NCI-H510A treated with DMSO at 0.1 percent for 48 hours (cell line): ENCODE measurements at regions not wholly inside any gene's neighbourhood (a gene's known extent, or its start where the extent isn't known, plus 50 kb on each side); places are given as distances from the start of the nearest gene placed in this dataset.

ENCODE experiments used
- DNase-seq: peaks from one replicate; lab custom pipeline; 2025; lab: John Stamatoyannopoulos, UW

DNA sequence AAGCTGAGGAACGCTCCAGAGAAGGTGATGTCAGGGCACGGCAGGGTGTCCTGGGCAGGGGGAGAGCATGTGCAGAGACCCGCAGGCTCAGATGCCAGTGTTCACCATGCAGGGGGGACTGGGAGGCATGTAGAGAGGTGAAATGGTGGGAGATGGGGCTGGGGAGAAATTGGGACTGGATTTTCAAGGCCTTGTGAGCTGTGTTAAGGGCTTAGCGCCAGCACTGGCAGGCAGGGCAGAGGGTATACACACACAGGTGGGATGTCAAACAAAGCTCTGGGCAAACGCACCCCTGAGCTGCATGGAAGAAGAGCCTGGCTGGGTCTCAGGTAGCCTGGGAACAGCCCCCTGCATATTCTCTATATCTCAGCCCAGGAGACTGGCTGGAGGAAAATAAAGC is 282.7 kb downstream of the SHQ1 start:
- DNase-seq = no peak

DNA sequence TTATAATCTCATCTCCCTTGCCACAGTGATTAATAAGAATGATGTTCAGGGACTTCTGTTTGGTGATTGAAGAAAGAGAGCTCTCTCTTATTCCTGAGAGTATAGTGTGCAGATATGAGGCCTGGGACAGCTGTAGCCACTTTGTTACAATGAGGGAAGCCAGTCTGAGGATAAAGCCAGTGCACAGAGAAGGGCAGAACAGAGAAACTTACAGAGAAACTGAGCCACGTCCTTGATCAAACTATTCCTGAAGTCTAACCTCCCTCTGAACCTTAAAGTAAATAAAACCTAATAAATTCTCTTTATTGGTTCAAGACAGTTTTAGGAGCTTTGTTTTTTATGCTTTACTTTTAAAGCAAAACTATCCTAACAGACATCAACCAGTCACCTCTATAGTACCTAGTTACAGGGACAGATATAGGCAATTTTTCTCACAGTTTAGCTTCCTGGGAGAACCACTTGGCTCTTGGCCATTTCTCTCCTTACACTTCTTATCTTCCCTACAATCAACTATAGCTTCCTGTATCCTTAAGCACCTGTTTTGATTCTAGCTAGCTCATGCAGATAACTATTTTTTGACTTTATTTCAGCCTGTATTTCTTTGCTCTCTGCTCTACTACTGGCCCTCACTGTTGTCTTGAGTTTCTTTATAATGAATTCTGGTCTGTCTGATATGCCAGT is 284.4 kb downstream of the SHQ1 start:
- no peak for DNase-seq

GRCh38 chr3:72560846-72561675 is 287.2 kb downstream of the SHQ1 start:
- DNase-seq = no peak

GRCh38 chr3:72559385-72559784 is 288.9 kb downstream of the SHQ1 start:
- no peak for DNase-seq

DNA sequence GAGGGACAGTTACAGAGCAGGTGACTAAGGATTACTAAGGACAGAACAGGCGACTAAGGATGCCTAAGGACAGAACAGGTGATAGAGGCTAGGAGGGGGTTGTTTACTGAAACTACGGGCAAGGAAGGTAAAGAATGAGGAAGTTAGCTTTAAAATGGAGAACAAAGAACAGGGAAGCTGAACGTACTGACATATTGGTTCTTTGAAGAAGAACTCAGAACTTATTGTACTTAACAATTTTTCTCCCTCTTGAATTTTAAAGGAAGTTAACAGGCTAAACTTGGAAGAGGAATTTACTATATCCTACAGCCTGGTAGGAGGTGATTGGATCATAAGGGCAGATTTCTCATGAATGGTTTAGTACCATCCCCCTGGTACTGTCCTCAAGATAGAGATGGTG is 290.2 kb downstream of the SHQ1 start:
- no peak for DNase-seq

DNA sequence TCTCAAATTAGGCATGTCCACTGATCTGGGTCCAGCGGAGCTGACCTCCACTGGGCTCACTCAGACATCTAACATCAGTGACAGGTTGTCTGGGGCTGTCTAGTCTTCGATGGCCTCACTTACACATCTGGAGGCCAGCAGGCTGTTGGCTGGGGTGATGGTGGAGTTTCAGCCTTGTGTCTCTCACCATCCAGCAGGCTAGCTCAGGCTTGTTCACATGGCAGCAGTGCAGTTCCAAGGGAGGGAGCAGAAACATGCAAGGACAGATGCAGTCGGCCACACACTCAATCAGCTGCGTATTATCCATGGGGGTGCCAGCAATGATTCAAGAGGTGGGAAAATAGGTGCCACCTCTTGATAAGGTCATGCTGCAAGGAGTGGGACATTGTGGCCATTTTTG is 292.5 kb downstream of the SHQ1 start:
- no peak for DNase-seq

GRCh38 chr3:72554689-72555088 is 293.6 kb downstream of the SHQ1 start:
- no peak for DNase-seq

GRCh38 chr3:72553298-72553697 is 294.9 kb downstream of the SHQ1 start:
- DNase-seq = no peak

- no peak for DNase-seq
Observed at GRCh38 chr3:72550582-72551262, 297.5 kb downstream of the SHQ1 start.

GRCh38 chr3:72549761-72550581 is 298.3 kb downstream of the SHQ1 start:
- DNase-seq = no peak

GRCh38 chr3:72548981-72549380 is 299.3 kb downstream of the SHQ1 start:
- no peak for DNase-seq

DNA sequence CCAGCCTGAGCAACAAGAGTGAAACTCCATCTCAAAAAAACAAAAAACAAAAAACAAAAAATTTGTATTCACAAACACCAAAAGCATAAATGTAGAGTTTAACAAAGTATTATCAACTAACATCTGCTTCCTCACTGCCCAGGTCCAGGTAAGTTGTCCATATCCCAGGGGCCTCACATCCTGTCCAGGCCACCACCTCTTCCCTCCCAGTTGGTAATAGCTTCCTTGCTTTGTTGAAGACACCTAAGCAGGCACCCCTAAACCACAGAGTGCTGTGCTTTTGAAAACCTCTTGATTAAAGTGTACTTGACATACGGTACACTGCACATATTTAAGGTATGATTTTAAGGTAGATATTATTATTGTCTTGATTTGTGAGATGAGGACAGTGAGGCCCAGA is 299.8 kb downstream of the SHQ1 start:
- DNase-seq = no peak

- DNase-seq = no peak
Observed at GRCh38 chr3:72547183-72547582, 301.1 kb downstream of the SHQ1 start.

- DNase-seq = no peak
Observed at GRCh38 chr3:72544239-72544638, 304.0 kb downstream of the SHQ1 start.

DNA sequence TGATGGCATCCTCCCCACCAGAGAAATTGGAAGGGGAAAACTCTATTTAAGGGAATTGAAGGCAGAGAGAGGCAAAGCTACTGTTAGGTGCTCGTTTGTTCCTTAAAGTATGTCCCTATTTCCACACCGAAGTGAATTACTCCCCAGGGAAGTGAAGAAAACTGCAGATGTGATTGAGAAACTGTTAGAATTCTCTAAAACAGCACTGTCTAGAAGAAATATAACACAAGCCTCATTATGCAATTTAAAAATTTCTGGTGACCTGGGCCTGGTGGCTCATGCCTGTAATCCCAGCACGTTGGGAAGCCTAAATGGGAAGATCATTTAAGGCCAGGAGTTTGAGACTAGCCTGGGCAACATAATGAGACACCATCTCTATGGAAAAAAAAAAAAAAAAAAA is 305.0 kb downstream of the SHQ1 start:
- DNase-seq = no peak

GRCh38 chr3:72542781-72543180 is 305.5 kb downstream of the SHQ1 start:
- no peak for DNase-seq

DNA sequence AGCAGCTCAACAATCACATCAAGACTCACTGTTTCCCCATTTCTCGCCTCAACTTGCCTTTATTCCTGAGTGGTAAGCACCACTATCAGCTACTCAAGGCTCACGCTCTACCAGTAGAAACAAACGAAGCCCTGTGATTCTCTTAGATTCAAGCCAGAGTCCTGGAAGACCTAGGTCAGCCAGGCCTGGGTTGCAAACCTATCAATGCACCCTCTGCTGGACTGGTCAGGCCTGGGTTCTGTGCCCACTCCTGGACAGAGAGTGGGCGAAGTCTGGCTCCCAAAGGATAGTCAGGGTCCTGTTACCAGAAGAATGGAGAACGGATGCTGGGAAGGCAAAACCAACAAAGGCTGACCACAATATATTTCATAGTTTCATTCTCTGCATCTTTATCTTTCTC is 308.4 kb downstream of the SHQ1 start:
- DNase-seq = no peak

DNA sequence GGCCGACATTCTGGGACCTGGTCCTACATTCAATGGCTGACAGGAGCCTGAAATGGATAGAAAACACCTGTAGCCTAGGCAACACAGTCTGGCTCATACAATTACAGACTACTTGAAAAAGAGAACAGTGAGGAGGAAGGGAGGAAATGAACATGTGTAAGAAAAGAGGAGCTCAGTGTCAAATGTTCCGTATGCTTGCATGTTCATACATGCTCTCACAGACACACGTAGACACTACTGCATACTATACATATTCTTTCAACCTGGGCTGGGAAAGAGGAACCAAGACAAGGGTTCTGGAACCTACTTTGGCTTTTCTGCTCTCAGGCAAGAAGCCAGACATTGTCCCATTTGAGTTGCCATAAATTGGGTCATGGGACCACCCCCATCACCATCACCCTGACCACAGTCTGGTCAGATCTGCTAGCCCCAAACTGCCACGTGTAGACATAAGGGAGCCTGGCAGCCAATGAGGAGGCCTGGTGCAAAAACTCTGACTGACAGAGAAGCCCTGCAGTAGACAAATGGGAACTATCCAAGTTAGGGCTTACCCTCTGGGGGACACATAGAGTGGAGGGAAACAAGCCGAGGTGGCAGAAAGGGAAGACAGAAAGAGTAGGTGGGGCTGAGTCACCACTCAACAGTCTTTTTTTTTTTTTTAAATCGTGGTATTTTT is 310.0 kb downstream of the SHQ1 start:
- DNase-seq = no peak

GRCh38 chr3:72537448-72537847 is 310.8 kb downstream of the SHQ1 start:
- DNase-seq = no peak

GRCh38 chr3:72536878-72537267 is 311.4 kb downstream of the SHQ1 start:
- no peak for DNase-seq

DNA sequence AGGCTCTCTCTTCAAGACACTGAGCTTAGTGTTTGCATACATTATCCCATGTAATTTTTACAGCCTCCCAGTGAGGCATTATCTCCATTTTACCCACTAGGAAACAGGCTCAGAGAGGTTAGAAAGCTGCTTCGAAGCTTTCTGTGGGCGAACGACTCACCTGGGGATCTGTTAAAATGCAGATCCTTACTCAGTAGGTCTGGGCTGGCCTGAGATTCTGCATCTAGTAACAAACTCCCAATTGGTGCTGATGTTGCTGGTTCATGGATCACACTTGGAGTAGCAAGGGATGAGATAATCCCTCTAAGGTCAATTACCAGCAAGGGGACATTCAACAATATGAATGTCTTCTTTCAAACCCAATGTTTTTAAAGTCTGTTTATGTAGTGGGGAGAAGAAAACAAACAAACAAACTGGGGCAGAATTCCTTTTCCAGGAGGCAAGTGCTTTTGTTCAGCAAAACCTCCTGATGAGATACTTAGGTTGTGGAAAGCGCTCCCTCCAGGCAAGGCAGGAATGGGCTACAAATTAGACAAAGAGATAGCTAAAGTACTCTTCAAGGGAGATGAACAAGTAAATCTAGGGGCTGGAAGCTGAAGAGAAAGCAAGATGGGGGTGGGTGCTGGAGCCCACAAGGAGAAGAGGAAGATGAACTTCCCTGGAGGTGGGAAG is 311.9 kb downstream of the SHQ1 start:
- no peak for DNase-seq
